ENCODE measurements at regions not wholly inside any gene's neighbourhood (a gene's known extent, or its start where the extent isn't known, plus 50 kb on each side); places are given as distances from the start of the nearest gene placed in this dataset.
"Not testable (repeated sequence)": the region's sequence is repeated elsewhere in the genome, so short reads cannot be mapped to it uniquely, and the experiment has no call there.

DNA sequence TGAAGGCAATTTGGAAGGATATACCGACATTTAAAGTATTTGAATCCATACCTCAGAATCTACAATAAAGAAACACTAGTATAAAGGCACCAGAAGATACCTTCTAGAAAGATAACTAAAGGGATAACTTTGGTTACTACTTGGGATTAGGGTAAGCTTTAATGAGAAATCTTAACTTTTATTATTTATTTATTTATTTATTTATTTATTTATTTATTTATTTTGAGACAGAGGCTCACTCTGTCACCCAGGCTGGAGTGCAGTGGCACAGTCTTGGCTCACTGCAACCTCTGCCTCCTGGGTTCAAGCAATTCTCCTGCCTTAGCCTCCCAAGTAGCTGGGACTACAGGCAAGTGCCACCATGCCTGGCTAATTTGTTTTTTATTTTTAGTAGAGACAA is 81.6 kb upstream of the KCND2 start:
- not testable (repeated sequence) for DNase-seq

DNA sequence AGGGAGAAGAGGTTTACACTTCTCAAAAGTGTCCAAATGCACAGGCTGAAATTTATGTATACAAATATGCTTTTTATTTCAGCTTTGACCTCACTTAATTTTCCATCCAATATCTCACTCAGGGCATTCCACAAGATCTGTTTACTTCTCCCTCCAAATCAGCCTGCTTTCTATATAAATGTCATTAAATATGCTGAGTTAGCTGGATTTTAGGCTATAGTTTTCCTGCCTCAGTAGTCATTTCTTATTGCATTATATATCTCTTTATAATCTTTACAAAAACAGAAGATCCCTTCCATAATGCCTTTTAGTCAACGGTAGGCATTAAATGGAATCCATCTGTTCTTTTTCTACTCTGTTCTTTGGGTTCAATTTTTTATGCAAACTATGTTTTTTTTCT is 71.7 kb upstream of the KCND2 start:
- DNase-seq = no peak

GRCh38 chr7:120205101-120205500 is 67.9 kb upstream of the KCND2 start:
- no peak for DNase-seq

DNA sequence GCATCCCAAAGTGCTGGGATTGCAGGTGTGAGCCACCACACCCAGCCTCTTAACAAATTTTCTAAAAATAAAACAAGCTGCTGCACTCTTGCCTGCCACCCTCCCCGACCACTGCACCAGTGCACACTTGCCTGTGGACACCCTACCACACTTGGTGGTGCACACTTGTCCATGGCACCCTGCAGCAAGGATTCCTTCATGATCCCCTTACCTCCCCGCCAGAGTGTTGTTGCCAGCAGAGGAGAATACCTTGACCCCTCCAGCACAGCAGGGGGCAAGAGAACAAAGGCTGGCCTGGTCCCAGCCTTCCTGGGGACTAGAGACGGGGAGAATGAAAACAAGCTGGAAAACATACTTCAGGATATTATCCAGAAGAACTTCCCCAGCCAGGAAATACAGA is 65.9 kb upstream of the KCND2 start:
- no peak for DNase-seq

GRCh38 chr7:120215654-120216053 is 57.3 kb upstream of the KCND2 start:
- no peak for DNase-seq

DNA sequence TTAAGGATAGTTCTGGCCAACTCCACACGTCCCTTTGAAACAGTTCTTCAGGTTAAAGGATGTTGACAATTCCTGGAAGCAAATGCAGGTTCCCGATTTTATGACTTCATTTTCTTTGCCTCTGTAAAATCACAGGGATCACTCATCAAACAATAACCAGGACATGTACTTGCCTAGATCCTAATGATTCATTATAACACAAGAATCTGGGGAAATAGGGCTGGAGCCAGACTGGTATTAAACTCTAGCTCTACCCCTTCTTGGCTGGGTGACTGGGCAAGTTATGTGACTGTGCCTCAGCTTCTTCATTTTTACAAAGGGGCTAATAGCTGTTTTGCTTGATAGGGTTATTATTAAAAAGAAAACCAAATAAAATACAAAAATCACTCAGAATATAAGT is 56.0 kb upstream of the KCND2 start:
- no peak for DNase-seq

- no peak for DNase-seq
Observed at GRCh38 chr7:120218712-120219111, 54.3 kb upstream of the KCND2 start.

DNA sequence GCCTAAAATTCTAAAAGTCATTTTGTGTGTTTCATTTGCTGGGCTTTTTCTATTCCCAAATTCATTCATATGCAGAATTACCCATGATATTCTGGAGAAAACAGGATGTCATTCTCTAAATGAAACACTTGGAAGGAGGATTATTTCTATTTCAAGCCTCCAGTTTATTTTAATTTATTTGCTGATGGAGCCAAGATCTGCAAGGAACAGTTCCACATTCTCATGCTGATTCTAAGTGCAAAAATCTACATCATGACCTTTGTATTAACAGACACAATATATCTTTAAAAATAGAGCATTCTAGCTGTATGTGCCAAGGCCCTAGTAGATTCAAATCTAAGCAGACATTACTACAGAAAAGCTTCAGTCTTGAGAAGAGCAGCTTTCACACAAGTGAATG is 51.3 kb upstream of the KCND2 start:
- DNase-seq = no peak
